ENCODE measurements at regions not wholly inside any gene's neighbourhood (a gene's known extent, or its start where the extent isn't known, plus 50 kb on each side); places are given as distances from the start of the nearest gene placed in this dataset.

GRCh38 chr3:182366746-182367145 is 426.6 kb upstream of the ATP11B start:
- TF ChIP-seq CTCF (IDR thresholded peaks at IDR 0.05; ENCODE audit: low read length) (no peak), EZH2 (IDR thresholded peaks at IDR 0.05; ENCODE audit: borderline replicate concordance, low read length) (no peak)

All from OCI-LY1 (cell line).